Thyroid gland (tissue), 4 donors: ENCODE measurements at regions not wholly inside any gene's neighbourhood (a gene's known extent, or its start where the extent isn't known, plus 50 kb on each side); places are given as distances from the start of the nearest gene placed in this dataset.

Experiments used
- CTCF ChIP-seq, 6 experiments: fragments of 200-600 bp in 3 of 6; fragments of 450-650 bp in 3 of 6; sonication (generic) in 3 of 6; IDR thresholded peaks; one replicate each; pipeline ENCODE4 v1.5.1; 2016 to 2019; ENCODE audit warnings: antibody characterized with exemption in 6 of 6, mild to moderate bottlenecking in 2 of 6, inconsistent platforms in 1 of 6, moderate library complexity in 1 of 6
- POLR2A ChIP-seq, 2 donors: fragments of 450-650 bp; IDR thresholded peaks; one replicate each; pipeline ENCODE4 v1.6.1; 2017; ENCODE audit warnings: antibody characterized with exemption in 2 of 2, mild to moderate bottlenecking in 2 of 2, moderate library complexity in 1 of 2

- TF ChIP-seq POLR2A (IDR thresholded peaks at IDR 0.05) (no peak), CTCF (IDR thresholded peaks at IDR 0.05) (no peak)
These were observed 61.2 kb upstream of the HOPX start for GRCh38 chr4:56742080-56742871.
